Astrocyte of the cerebellum (primary cell): ENCODE measurements at regions not wholly inside any gene's neighbourhood (a gene's known extent, or its start where the extent isn't known, plus 50 kb on each side); places are given as distances from the start of the nearest gene placed in this dataset.

Experiments
- DNase-seq: peaks from one replicate; pipeline ENCODE4 v3.0.0-alpha.2; 2011; ENCODE audit warnings: low read depth
- H3K4me3 ChIP-seq: 2 replicates; pipeline ENCODE4 v1.5.1; 2011; ENCODE audit warnings: mild to moderate bottlenecking, low read depth, low read length, moderate library complexity
- CTCF ChIP-seq: IDR thresholded peaks from 2 replicates; pipeline ENCODE4 v1.5.1; 2012; ENCODE audit warnings: low read length, low read depth, moderate library complexity, mild to moderate bottlenecking; ENCODE audit errors: missing control alignments
- in situ Hi-C: cut with HindIII; loops from 2 replicates; pipeline ENCODE4 v1.10.0; 2017; ENCODE audit warnings: low sequenced_read_pairs

GRCh38 chr11:46183819-46184218 is 62.6 kb upstream of the PHF21A start:
- DNase-seq: peak; percentile 27
- TF ChIP-seq CTCF: no peak

GRCh38 chr11:46181843-46182424 is 60.7 kb upstream of the PHF21A start:
- no peak overlapping the region for H3K4me3 ChIP-seq
- no peak for TF ChIP-seq CTCF
- in situ Hi-C loops: no loop called here
- DNase-seq: no peak

More at GRCh38 chr11:46183819-46184218, 62.6 kb upstream of the PHF21A start:
- in situ Hi-C loops: no loop called here
- no peak overlapping the region for H3K4me3 ChIP-seq

- in situ Hi-C loops: no loop called here
- no peak for DNase-seq
- no peak overlapping the region for H3K4me3 ChIP-seq
- no peak for TF ChIP-seq CTCF
These were observed 60.1 kb upstream of the PHF21A start for GRCh38 chr11:46181387-46181786.

GRCh38 chr11:46180736-46181135 is 59.5 kb upstream of the PHF21A start:
- no peak overlapping the region for H3K4me3 ChIP-seq
- no peak for DNase-seq
- in situ Hi-C loops: no loop called here
- no peak for TF ChIP-seq CTCF

GRCh38 chr11:46178513-46178912 is 57.3 kb upstream of the PHF21A start:
- no peak for DNase-seq
- TF ChIP-seq CTCF: no peak
- no peak overlapping the region for H3K4me3 ChIP-seq
- in situ Hi-C loops: no loop called here

GRCh38 chr11:46176421-46176820 is 55.2 kb upstream of the PHF21A start:
- TF ChIP-seq CTCF: no peak
- no peak overlapping the region for H3K4me3 ChIP-seq
- no peak for DNase-seq
- in situ Hi-C loops: no loop called here
